Activated naive CD4-positive, alpha-beta T cell treated with anti-CD3 and anti-CD28 coated beads, Interleukin-2, amount 50 U/mL, for 16 hours (primary cell): ENCODE measurements at regions not wholly inside any gene's neighbourhood (a gene's known extent, or its start where the extent isn't known, plus 50 kb on each side); places are given as distances from the start of the nearest gene placed in this dataset.

Experiments
- DNase-seq: peaks from one replicate; pipeline ENCODE4 v3.0.0-alpha.2; 2020

- DNase-seq, result no peak
These were observed 898.8 kb upstream of the NEGR1 start for GRCh38 chr1:73181190-73181540.

GRCh38 chr1:73180397-73181189, 898.3 kb upstream of the NEGR1 start:
- no peak for DNase-seq

GRCh38 chr1:73176902-73177301, 894.6 kb upstream of the NEGR1 start:
- DNase-seq, result no peak

DNA sequence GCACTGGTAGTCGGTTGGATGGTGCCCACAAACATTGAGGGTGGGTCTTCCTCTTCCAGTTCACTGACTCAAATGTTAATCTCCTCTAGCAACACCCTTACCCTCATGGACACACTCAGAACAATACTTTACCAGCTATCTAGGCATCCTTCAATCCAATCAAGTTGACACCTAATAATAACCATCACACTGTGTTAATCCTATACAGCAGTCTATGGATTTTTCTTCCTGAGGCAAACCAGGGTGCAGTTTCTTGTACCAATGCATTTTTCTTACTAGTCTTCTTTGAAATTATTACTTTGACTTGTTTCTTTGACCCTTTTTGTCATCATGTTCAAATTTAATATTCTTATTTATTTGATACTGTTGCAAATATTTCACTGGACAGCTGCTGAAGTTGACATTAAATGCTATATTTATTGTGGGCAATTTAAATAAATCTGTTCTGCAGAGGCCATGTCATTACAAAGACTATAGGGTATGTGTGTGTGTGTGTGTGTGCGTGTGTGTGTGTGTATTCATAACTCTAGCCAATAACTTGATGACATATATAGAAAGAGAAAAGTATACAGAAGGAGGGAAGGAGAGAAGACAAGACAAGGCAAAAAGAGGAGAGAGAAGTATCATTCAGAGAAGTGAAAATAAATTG, 884.8 kb upstream of the NEGR1 start:
- DNase-seq, result no peak

DNA sequence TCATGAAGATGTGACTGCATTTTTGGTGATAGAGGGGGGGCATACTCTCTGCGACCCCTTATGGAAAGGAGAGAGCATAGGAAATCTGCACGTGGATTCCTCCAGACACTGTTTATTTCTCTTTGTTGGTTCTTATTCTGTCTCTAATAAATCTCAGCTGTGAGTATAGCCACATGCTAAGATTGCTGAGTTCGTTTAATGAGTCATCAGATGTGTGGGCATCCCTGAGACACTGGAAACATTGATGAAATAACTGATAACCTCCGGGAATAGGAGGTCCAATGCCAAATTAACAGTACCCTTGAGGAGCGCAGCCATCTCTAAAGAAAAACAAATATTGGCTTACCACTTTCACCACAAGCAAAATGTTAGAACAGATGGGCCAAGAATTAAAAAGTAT, 880.2 kb upstream of the NEGR1 start:
- DNase-seq, result no peak

DNA sequence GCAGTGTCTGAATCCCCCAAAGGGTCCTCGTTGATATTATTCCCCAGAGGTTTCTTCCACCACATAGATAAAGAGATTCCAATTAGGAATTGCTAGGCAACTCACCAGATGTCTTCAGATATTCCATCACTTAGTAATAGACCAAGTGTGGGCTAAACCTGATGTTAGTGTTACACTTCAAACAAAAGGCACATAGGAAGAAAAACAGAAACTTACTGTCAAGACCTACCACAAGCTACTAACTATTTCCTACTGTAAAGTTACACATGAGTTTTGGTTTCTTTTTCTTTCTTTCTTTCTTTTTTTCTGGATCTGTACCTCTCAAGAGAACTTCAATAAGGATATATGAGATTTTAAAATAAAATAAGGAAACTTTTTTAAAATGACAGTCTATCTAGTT, 879.1 kb upstream of the NEGR1 start:
- DNase-seq, result no peak

DNA sequence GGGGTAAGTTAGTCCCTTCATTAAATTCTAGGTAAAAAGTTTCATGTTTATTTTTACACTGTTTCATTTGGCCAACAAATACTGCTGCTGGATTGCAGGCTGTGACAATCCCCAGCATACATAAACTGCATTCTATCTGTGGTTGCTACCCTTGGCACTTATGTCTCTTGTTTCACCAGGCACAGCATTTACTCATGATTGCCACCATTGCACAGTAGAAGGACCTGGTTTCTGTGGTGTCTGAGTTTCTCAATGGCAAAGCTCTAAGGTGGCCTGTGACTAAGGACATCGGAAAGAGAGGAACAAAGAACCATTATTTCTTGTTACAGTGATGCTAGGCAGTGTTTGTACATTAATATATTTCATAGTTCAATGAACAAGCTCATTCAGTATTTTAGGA, 878.4 kb upstream of the NEGR1 start:
- DNase-seq, result no peak

DNA sequence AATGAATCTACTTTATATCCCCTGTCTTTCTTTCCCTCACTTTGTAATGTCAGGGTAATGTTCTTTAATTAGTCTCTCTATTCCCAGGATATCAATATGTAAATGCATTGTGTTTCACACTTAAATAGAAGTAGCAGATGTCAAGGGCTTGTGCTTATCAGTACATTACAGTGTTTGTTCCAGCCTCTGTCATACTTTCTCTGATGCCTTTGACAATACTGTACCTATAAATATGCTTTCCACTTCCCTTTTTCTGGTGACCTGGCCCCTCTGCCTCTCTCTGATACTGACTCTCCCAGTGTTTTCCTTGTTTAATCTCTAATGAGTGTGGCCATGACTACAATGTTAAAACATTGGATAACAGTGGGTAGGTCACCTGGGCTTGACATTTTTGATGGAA, 862.0 kb upstream of the NEGR1 start:
- no peak for DNase-seq

DNA sequence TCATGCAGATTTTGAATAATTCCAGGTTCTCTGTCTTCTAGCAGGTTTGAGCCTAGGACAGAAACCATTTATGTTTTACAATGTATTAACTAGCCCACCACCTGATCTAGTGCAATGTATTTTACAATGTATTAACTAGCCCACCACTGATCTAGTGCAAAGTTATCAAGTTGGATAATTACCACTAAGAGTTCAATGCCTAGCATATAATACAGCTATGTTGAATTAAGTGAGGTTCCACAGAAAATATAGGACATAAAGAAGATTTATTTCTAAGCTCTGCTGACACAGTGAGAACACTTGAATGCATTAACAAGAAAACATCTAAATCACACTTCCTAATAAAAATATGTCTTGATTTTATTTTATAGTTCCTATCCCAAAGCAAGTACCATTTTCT, 854.6 kb upstream of the NEGR1 start:
- no peak for DNase-seq

GRCh38 chr1:73106931-73107330, 824.6 kb upstream of the NEGR1 start:
- DNase-seq, result no peak

- DNase-seq, result no peak
These were observed 823.4 kb upstream of the NEGR1 start for GRCh38 chr1:73105755-73106154.

DNA sequence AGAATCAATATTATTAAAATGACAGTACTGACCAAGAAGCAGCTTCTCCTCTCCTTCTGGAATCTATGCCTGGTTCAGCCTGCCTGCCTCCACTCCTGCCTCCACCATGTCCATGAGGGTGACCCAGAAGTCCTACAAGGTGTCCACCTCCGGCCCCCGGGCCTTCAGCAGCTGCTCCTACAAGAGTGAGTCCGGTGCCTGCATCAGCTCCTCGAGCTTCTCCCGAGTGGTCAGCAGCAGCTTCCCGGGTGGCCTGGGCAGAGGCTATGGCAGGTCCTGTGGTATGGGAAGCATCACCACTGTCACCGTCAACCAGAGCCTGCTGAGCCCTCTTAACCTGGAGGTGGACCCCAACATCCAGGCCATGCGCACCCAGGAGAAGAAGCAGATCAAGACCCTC, 822.4 kb upstream of the NEGR1 start:
- DNase-seq, result no peak

DNA sequence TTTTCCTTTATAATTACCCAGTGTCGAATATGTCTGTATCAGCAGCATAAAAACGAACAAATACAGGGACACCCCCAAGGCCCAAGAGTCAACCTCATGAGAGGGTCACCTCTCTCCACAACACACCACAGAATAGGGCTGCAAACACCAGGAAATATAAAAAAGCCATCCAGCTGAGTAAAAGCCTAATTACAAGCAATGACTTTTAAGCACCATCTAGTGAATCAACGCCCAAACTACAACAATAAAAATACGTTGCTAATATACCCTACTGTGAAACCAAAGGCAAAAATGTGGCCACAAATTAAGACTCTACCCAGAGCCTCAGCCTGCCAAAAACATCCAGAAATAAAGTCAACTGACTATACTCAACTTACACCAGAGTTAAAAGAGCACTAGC, 817.9 kb upstream of the NEGR1 start:
- DNase-seq, result no peak

DNA sequence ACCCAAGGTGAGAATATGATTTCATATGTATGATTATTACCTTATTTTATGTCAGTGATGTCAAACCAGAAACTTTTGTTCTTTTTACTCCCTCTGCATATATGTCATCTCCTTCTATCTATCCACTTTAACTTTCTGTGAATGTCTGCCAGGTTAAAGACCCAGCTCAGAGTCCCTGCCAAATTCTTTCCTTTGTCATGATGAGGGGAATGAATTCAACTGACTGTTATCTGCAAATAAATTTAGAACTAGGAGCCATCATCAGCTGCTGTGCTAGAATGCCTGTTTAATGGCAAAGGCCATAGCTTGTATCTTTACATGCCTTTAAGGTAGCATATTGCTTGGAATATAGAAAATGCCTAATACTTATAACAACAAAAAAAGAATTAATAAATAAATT, 815.6 kb upstream of the NEGR1 start:
- no peak for DNase-seq

GRCh38 chr1:73096841-73097240, 814.5 kb upstream of the NEGR1 start:
- DNase-seq, result no peak

DNA sequence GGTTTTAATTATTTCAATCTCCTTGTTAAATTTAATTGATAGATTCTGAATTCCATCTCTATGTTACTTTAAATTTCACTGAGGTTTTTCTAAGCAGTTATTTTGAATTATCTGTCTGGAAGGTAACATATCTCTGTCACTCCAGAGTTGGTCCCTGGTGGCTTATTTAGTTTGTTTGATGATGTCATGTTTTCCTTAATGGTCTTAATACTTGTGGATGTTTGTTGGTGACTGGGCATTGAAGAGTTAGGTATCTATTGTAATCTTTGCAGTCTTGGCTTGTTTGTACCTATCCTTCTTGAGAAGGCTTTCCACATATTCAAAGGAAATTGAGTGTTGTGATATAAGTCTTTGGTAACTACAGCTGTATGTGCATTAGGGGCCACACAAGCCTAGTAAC, 810.0 kb upstream of the NEGR1 start:
- no peak for DNase-seq

GRCh38 chr1:73066866-73067265, 784.5 kb upstream of the NEGR1 start:
- DNase-seq, result no peak

- no peak for DNase-seq
These were observed 783.2 kb upstream of the NEGR1 start for GRCh38 chr1:73065339-73066041.

- no peak for DNase-seq
These were observed 774.5 kb upstream of the NEGR1 start for GRCh38 chr1:73056826-73057225.

- DNase-seq, result no peak
These were observed 762.1 kb upstream of the NEGR1 start for GRCh38 chr1:73044241-73045036.

DNA sequence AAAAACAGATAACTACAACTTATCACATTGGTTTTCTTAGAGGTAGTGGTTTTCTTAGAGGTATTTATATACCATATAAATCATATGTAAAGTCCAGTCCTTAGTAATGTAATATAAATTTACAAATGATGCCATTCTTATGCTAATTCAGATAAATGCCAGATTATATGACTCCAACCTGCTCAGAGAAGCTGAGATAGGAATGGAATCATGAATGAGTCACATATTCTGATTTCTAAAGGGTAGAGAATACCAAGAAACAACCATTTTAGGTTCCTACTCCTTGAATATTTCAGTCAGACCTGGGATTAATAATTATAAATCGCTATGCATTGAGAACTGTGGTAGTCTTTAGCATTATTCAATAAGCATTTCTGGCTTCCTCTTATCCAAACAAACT, 760.1 kb upstream of the NEGR1 start:
- no peak for DNase-seq

DNA sequence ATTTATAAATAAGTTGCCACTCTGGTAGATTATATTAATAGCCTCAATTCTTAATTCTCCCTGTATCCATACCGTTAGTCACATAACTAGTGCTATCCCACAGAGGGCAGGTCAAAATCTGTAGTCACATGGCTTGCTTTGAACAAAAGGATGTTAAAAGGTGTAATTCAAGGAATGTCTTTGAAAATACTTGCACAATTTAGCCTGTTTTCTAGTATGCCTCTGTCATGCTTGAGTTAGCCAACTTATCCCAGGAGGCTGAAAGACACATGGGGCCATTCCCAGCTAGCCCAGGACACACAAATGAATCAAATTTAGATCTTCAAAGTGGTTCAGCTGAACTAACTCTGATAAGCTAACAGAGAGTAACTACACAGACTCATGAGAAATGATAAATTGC, 758.5 kb upstream of the NEGR1 start:
- no peak for DNase-seq

DNA sequence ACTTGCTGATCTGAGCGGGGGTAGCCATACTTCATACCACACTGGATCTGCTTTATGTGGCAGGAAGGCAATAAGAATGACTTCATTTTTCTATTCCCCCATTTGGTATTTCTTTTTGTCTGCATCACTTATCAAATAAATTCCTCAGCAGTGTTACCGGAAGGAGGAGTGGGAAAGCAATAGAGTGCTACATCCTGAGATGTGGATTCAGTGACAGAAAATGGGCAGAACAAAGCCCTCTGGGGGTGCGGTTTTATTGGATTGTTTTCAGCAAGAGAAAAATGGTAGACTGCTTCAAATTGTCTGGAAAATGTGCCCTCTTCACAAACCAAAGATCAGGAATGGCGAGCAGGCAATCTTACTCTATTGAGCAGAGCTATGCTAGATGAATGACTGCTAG, 751.9 kb upstream of the NEGR1 start:
- no peak for DNase-seq

DNA sequence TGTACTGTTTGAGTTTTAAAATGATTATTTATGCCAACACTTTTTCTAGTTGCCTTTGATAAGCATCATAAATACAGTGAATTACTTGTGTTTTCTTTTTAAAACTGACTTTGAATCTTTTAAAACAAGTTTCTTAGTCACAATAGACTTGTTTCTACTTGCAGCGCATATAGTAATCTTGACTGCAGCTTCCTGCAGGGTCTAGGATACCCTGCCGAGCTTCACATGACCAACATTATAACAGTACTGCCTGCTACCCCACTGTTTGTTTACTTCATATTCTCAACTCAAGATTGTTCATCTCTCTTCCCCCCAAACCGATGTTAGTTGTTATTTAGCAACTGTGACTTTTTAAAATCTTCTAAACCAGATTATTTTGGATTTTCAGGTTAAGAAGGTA, 751.3 kb upstream of the NEGR1 start:
- no peak for DNase-seq
